Memory B cell (primary cell): ENCODE measurements at regions not wholly inside any gene's neighbourhood (a gene's known extent, or its start where the extent isn't known, plus 50 kb on each side); places are given as distances from the start of the nearest gene placed in this dataset.

Experiments
- ATAC-seq: fragments of 150-1000 bp; cut with Tn5 transposase; 2 replicates; pipeline ENCODE4 v1.10.0; 2021; ENCODE audit warnings: low read depth, mild to moderate bottlenecking, moderate library complexity
- DNase-seq, 2 donors: peaks; one replicate each; pipeline ENCODE4 v3.0.0; 2022; ENCODE audit warnings: low spot score in 2 of 2
- H3K27ac Mint-ChIP-seq: one replicate; pipeline ENCODE4 v1.8.0; 2022; ENCODE audit warnings: mild to moderate bottlenecking, moderate library complexity, mixed read lengths
- H3K27me3 Mint-ChIP-seq: one replicate; pipeline ENCODE4 v1.8.0; 2022; ENCODE audit warnings: mixed read lengths
- H3K36me3 Mint-ChIP-seq: one replicate; pipeline ENCODE4 v1.8.0; 2022; ENCODE audit warnings: mild to moderate bottlenecking, mixed read lengths
- H3K4me1 Mint-ChIP-seq: one replicate; pipeline ENCODE4 v1.8.0; 2022; ENCODE audit warnings: mixed read lengths
- H3K4me3 Mint-ChIP-seq: one replicate; pipeline ENCODE4 v1.8.0; 2022; ENCODE audit warnings: mild to moderate bottlenecking, moderate library complexity, mixed read lengths
- H3K9me3 Mint-ChIP-seq: one replicate; pipeline ENCODE4 v1.8.0; 2022; ENCODE audit warnings: mixed read lengths

GRCh38 chr17:77468897-77469296, 328.1 kb downstream of the SEC14L1 start:
- H3K4me3 Mint-ChIP-seq: no peak overlapping the region
- DNase-seq: no peak
- peak overlapping the region; percentile 89 for H3K27ac Mint-ChIP-seq
- peaks cover 67% of the 10 kb centered on the region for H3K4me1 Mint-ChIP-seq
- H3K36me3 Mint-ChIP-seq: peaks cover 29% of the 10 kb centered on the region
- peaks cover 10% of the 10 kb centered on the region for H3K9me3 Mint-ChIP-seq
- H3K27me3 Mint-ChIP-seq: no peaks in the 10 kb centered on the region
- no peak for ATAC-seq

GRCh38 chr17:77470330-77470786, 329.6 kb downstream of the SEC14L1 start:
- H3K4me3 Mint-ChIP-seq: peak overlapping the region; percentile 48

GRCh38 chr17:77470800-77471733, 330.3 kb downstream of the SEC14L1 start:
- peaks cover 80% of the 10 kb centered on the region for H3K4me1 Mint-ChIP-seq
- peak overlapping the region; percentile 80 for H3K4me3 Mint-ChIP-seq
- no peaks in the 10 kb centered on the region for H3K27me3 Mint-ChIP-seq
- H3K36me3 Mint-ChIP-seq: peaks cover 27% of the 10 kb centered on the region
- peaks cover 7% of the 10 kb centered on the region for H3K9me3 Mint-ChIP-seq
- H3K27ac Mint-ChIP-seq: peak overlapping the region; percentile 69
- no peak for ATAC-seq
- no peak for DNase-seq

More at GRCh38 chr17:77470330-77470786, 329.6 kb downstream of the SEC14L1 start:
- Mint-ChIP-seq H3K9me3 (peaks cover 7% of the 10 kb centered on the region), H3K27me3 (no peaks in the 10 kb centered on the region), H3K36me3 (peaks cover 26% of the 10 kb centered on the region), H3K4me1 (peaks cover 74% of the 10 kb centered on the region), H3K27ac (peak overlapping the region; percentile 69)
- no peak for DNase-seq
- no peak for ATAC-seq

- H3K4me1 Mint-ChIP-seq: peaks cover 78% of the 10 kb centered on the region
- ATAC-seq: no peak
Measured at GRCh38 chr17:77471984-77472461, 331.3 kb downstream of the SEC14L1 start.

GRCh38 chr17:77472468-77473310, 331.9 kb downstream of the SEC14L1 start:
- no peak for DNase-seq
- Mint-ChIP-seq H3K4me3 (peak overlapping the region; percentile 80), H3K27me3 (no peaks in the 10 kb centered on the region), H3K36me3 (peaks cover 25% of the 10 kb centered on the region), H3K27ac (peak overlapping the region; percentile 69), H3K9me3 (peaks cover 7% of the 10 kb centered on the region), H3K4me1 (peaks cover 81% of the 10 kb centered on the region)
- peak; percentile 22 for ATAC-seq

More at GRCh38 chr17:77471984-77472461, 331.3 kb downstream of the SEC14L1 start:
- H3K4me3 Mint-ChIP-seq: peak overlapping the region; percentile 80
- peak overlapping the region; percentile 69 for H3K27ac Mint-ChIP-seq
- peaks cover 25% of the 10 kb centered on the region for H3K36me3 Mint-ChIP-seq
- peaks cover 7% of the 10 kb centered on the region for H3K9me3 Mint-ChIP-seq
- H3K27me3 Mint-ChIP-seq: no peaks in the 10 kb centered on the region
- DNase-seq: no peak

- ATAC-seq (no peak), DNase-seq (no peak)
- H3K27me3 Mint-ChIP-seq: no peaks in the 10 kb centered on the region
- H3K27ac Mint-ChIP-seq: peak overlapping the region; percentile 69
- H3K36me3 Mint-ChIP-seq: peaks cover 21% of the 10 kb centered on the region
- peaks cover 7% of the 10 kb centered on the region for H3K9me3 Mint-ChIP-seq
- peaks cover 78% of the 10 kb centered on the region for H3K4me1 Mint-ChIP-seq
- peak overlapping the region; percentile 80 for H3K4me3 Mint-ChIP-seq
Measured at GRCh38 chr17:77473615-77474226, 333.0 kb downstream of the SEC14L1 start.

GRCh38 chr17:77474292-77474988, 333.7 kb downstream of the SEC14L1 start:
- peak overlapping the region; percentile 80 for H3K4me3 Mint-ChIP-seq
- no peak for DNase-seq
- peaks cover 18% of the 10 kb centered on the region for H3K36me3 Mint-ChIP-seq
- peaks cover 75% of the 10 kb centered on the region for H3K4me1 Mint-ChIP-seq
- H3K9me3 Mint-ChIP-seq: peaks cover 7% of the 10 kb centered on the region
- peak overlapping the region; percentile 69 for H3K27ac Mint-ChIP-seq
- no peaks in the 10 kb centered on the region for H3K27me3 Mint-ChIP-seq
- no peak for ATAC-seq

GRCh38 chr17:77475016-77475976, 334.5 kb downstream of the SEC14L1 start:
- Mint-ChIP-seq H3K4me3 (peak overlapping the region; percentile 38), H3K27ac (peak overlapping the region; percentile 69), H3K36me3 (peaks cover 11% of the 10 kb centered on the region), H3K27me3 (no peaks in the 10 kb centered on the region), H3K9me3 (peaks cover 3% of the 10 kb centered on the region), H3K4me1 (peaks cover 68% of the 10 kb centered on the region)
- ATAC-seq: peak; percentile 78
- no peak for DNase-seq

GRCh38 chr17:77476006-77476405, 335.2 kb downstream of the SEC14L1 start:
- DNase-seq (no peak), ATAC-seq (no peak)
- Mint-ChIP-seq H3K4me3 (no peak overlapping the region), H3K27ac (peak overlapping the region; percentile 69), H3K27me3 (no peaks in the 10 kb centered on the region), H3K9me3 (no peaks in the 10 kb centered on the region), H3K4me1 (peaks cover 61% of the 10 kb centered on the region), H3K36me3 (peaks cover 6% of the 10 kb centered on the region)

GRCh38 chr17:77476498-77476897, 335.7 kb downstream of the SEC14L1 start:
- Mint-ChIP-seq H3K27me3 (no peaks in the 10 kb centered on the region), H3K4me1 (peaks cover 58% of the 10 kb centered on the region), H3K27ac (peak overlapping the region; percentile 69), H3K36me3 (peaks cover 8% of the 10 kb centered on the region), H3K9me3 (no peaks in the 10 kb centered on the region), H3K4me3 (no peak overlapping the region)
- ATAC-seq (no peak), DNase-seq (no peak)

- H3K4me3 Mint-ChIP-seq: no peak overlapping the region
- no peak overlapping the region for H3K27ac Mint-ChIP-seq
- H3K36me3 Mint-ChIP-seq: peaks cover 10% of the 10 kb centered on the region
Measured at GRCh38 chr17:77476931-77477805, 336.4 kb downstream of the SEC14L1 start.

More at GRCh38 chr17:77476931-77477805, 336.4 kb downstream of the SEC14L1 start:
- H3K4me1 Mint-ChIP-seq: peaks cover 53% of the 10 kb centered on the region
- H3K9me3 Mint-ChIP-seq: no peaks in the 10 kb centered on the region
- DNase-seq (no peak), ATAC-seq (no peak)
- no peaks in the 10 kb centered on the region for H3K27me3 Mint-ChIP-seq
